HT-29 (cell line): ENCODE measurements at regions not wholly inside any gene's neighbourhood (a gene's known extent, or its start where the extent isn't known, plus 50 kb on each side); places are given as distances from the start of the nearest gene placed in this dataset.
"Not testable (repeated sequence)": the region's sequence is repeated elsewhere in the genome, so short reads cannot be mapped to it uniquely, and the experiment has no call there.

Source experiments
- DNase-seq: peaks from one replicate; pipeline ENCODE4 v3.0.0-alpha.2; 2015; ENCODE audit warnings: low spot score

- DNase-seq = no peak
Observed at GRCh38 chrX:26873736-26874135, 589.4 kb downstream of the PPP4R3C start.

GRCh38 chrX:26871967-26872366 lies 591.2 kb downstream of the PPP4R3C start:
- no peak for DNase-seq

DNA sequence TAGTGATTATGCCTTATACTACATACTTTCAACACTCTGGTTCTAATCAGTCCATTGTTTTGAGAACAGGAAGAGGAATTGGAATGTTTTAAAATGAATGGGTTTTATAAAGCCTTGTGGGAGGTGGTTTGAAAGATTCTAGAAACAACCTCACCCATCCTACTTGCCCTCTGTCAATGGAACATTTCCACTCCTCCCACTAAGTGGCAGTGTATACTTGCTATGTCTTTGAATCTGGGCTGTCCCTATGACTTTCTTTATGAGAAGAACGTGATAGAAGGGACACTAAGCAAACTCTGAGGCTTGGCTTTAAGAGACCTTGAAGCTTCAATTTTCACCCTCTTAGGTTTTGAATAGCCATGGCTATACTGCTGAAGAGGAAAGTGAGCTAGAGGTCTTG lies 611.2 kb downstream of the PPP4R3C start:
- peak; percentile 8 for DNase-seq

GRCh38 chrX:26848511-26848910 lies 614.6 kb downstream of the PPP4R3C start:
- DNase-seq = no peak

- DNase-seq = no peak
Observed at GRCh38 chrX:26845056-26845455, 618.1 kb downstream of the PPP4R3C start.

- DNase-seq = no peak
Observed at GRCh38 chrX:26822448-26822847, 606.5 kb downstream of the MAGEB5 start.

- no peak for DNase-seq
Observed at GRCh38 chrX:26789751-26790150, 573.8 kb downstream of the MAGEB5 start.

DNA sequence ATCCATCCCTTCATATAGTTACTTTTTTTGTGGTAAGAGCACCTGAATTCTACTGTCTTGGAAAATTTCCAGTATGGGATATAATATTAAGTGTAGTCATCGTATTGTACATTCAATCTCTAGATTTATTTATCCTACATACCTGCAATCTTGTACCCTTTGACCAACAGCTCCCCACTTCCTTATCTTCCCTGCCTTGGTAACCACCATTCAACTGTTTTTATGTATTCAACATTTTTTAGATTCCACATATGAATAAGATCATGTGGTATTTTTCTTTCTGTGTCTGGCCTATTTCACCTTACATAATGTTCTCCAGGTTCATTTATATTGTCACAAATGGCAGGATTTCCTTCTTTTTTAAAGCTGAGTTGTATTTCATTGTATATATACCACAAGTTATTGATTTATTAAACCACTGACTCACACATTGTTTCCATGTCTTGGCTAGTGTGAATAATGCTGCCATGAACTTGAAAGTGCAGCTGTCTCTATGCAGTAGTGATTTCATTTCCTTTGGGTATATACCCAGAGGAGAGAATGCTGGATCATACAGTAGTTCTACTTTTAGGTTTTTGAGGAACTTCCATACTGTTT lies 572.5 kb downstream of the MAGEB5 start:
- DNase-seq = no peak

DNA sequence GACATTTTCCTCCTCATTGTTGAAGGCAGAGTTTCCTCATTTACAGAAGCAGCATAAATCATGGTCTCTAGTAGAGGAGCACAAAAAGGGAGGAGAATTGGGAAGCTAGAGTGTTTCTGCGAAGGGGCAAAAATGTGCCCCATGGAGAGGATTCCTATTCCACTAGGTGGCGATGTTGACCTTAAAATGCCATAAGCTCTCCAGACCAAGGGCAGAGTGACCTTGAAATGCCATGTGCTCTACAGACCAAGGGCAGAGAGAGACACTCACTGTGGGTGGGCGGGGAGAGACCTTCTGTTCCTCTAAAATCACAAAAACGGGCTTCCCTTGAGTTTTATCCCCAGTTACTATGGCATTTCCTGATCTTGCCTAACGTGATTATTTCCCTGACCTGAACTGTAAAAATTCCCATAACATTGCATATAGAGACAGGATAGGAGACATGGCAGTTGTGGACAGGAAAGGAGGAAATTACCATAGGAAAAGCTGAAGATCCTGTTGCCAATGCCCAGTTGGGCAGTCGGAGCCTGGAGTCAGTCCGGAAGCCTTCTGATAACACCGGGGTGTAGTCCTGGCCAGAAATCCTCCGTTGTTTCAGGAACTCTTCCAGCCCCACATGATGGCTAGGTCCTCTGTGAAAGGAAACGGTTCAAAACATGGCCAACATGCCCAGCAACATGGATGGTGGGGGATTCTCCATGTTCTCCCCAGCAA lies 567.7 kb downstream of the MAGEB5 start:
- DNase-seq = peak; percentile 51

DNA sequence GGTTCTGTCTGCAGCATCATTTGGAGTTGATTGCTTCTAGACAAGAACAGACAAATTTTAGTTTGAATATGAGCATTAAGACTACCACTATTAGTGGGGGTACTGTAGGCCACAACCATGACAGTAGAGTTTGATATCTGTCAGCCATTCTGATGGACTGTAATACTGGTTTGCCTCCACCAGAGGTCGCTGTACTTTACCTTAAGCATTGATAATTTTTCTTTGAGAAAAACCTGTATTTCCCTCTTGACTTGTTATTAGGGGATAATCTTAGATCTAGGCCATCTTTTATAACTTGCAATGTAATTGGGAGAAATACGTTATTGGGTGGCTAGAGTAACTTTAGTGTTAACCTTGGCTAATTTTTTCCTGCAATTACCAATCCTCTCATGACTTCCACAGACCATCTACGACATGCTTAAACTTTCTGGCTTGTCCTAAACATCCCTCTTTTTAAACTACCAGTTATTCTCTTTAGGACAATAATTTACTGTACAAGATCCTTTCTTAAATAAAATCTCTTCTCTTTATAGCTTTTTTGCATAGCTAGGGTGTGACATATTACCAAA lies 562.4 kb downstream of the MAGEB5 start:
- peak; percentile 31 for DNase-seq

DNA sequence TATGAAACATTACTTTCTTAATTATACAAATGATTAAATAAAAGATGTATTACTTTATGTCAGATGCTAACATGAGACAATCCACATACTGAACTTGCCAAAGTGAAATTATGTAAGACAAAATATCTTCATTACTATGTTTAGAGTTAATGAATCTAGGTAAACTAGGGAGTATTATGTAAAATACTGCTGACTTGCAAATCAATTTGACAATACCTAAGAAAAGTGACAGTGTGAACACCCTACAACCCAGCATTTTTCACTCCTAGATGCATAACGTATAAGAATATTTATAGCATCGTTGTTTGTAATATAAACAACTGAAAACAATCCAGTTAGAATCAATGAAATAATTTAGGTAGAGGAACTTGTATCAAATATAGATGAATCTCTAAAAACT lies 546.3 kb downstream of the MAGEB5 start:
- DNase-seq = no peak

DNA sequence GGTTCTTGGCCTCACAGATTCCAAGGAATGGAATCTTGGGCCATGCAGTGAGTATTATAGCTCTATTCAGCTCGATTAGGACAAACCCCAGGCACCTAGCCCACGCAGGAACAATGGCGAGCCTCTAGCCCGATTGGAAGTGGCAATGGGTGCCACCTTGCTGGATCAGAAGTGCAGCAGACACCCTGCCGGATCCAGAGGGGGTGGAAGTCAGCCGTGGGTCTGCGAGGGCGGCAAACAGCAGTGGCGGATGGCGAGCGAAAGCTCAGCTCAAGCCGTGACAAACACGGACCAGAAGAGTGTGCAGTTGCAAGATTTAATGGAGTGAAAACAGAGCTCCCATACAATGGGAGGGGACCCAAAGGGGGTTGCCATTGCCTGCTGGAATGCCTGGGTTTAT lies 539.8 kb downstream of the MAGEB5 start:
- DNase-seq = not testable (repeated sequence)

DNA sequence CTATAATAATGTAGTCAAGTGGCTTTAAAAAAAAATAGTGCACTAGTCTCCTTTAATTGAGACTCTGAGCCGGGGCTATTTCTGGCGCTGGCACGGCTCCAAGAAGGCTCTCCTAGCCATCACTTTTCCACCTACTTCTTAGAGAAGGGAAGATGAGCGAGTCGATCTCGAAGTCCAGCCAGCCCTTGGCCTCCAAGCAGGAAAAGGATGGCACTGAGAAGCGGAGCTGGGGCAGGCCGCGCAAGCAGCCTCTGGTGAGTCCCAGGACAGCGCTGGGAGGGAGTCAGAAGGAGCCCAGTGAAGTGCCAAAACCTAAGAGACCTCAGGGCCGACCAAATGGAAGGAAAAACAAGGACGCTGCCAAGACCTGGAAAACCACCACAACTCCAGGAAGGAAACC lies 531.9 kb downstream of the MAGEB5 start:
- no peak for DNase-seq

- DNase-seq = no peak
Observed at GRCh38 chrX:26722666-26723428, 506.9 kb downstream of the MAGEB5 start.

- DNase-seq = no peak
Observed at GRCh38 chrX:26672571-26672970, 456.6 kb downstream of the MAGEB5 start.

GRCh38 chrX:26670521-26670920 lies 454.6 kb downstream of the MAGEB5 start:
- DNase-seq = no peak

- DNase-seq = no peak
Observed at GRCh38 chrX:26664919-26665318, 448.9 kb downstream of the MAGEB5 start.

- DNase-seq = no peak
Observed at GRCh38 chrX:26653050-26653449, 437.1 kb downstream of the MAGEB5 start.

- no peak for DNase-seq
Observed at GRCh38 chrX:26651755-26652154, 435.8 kb downstream of the MAGEB5 start.

DNA sequence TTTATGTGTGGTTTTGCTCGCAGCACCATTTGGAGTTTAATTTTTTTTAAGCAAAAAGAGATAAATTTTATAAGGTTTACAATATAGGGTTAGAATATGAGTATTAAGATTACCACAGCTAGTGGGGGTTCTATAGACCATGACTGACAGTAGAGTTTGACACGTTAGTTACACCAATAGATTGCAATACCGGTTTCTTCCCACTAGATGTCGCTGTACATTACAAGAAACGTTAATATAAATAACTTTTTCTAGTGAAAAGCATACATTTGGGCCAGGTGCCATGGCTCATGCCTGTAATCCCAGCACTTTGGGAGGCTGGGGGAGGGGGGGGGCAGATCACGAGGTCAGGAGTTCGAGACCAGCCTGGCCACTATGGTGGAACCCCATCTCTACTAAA lies 433.6 kb downstream of the MAGEB5 start:
- DNase-seq = peak; percentile 34

DNA sequence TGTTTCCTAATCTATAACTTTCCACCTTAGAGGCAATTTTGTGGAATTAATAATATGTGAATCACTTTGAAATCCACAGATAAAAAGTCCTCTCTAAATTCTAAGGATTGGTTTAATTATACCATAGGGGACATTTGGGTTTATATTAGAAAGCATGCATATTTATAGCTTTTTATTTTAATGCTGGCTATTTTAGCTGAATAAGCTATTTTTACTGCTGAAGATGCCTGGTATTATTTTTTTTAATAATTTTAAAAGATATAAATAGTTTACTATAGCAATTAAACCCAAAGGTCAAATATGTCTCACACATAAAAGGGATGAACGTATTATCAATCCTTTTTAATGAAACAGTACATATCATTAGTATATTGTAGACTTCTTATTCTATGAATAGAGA lies 415.4 kb downstream of the MAGEB5 start:
- DNase-seq = no peak

GRCh38 chrX:26613956-26614355 lies 398.0 kb downstream of the MAGEB5 start:
- no peak for DNase-seq

- DNase-seq = no peak
Observed at GRCh38 chrX:26606971-26607370, 391.0 kb downstream of the MAGEB5 start.
